ENCODE measurements at regions not wholly inside any gene's neighbourhood (a gene's known extent, or its start where the extent isn't known, plus 50 kb on each side); places are given as distances from the start of the nearest gene placed in this dataset.
A peak's percentile ranks its signal among the peaks of the same experiment; 100 is the strongest.

DNA sequence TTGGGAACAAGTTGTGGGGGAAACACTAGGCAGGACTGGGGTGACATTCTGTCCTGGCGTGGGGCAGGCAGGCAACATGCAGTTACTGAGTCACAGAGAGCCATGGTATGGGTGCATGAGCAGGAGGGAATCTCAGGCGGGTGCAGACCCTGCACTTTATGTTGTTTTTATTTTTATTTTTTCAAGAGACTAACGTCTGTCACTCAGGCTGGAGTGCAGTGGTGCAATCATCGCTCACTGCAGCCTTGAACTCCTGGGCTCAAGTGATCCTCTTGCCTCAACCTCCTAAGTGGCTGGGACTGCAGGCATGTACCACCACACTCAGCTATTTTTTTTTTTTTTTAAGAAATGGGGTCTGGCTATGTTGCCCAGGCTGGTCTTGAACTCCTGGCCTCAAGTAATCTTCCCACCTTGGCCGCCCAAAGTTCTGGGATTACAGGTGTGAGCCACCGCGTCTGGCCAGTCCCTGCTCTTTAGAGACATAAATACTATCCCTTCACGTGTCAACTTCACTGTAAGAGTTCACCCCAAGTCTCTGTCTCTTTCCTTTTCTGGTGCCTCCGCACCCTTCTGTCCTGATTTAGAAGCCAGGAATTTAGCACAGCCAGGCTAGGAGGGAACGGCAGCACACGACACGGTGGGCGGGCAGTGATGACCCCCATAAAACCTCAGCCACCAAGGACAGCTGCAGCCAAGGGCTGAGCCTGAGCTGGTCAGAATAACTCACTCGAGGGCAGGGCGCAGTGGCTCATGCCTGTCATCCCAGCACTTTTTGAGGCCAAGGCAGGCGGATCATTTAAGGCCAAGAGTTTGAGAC is 72.8 kb upstream of the IQSEC1 start:
- CTCF ChIA-PET (ENCODE audit: unreplicated experiment), result no interaction called here
- TF ChIP-seq EZH2phosphoT487 (IDR thresholded peaks at IDR 0.05; ENCODE audit: borderline replicate concordance, low read depth, low read length), result no peak
- TF ChIP-seq, protein P1, sequence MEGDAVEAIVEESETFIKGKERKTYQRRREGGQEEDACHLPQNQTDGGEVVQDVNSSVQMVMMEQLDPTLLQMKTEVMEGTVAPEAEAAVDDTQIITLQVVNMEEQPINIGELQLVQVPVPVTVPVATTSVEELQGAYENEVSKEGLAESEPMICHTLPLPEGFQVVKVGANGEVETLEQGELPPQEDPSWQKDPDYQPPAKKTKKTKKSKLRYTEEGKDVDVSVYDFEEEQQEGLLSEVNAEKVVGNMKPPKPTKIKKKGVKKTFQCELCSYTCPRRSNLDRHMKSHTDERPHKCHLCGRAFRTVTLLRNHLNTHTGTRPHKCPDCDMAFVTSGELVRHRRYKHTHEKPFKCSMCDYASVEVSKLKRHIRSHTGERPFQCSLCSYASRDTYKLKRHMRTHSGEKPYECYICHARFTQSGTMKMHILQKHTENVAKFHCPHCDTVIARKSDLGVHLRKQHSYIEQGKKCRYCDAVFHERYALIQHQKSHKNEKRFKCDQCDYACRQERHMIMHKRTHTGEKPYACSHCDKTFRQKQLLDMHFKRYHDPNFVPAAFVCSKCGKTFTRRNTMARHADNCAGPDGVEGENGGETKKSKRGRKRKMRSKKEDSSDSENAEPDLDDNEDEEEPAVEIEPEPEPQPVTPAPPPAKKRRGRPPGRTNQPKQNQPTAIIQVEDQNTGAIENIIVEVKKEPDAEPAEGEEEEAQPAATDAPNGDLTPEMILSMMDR (conservative IDR thresholded peaks at IDR 0.05; ENCODE audit: low read length), result no peak
- no peak for DNase-seq (ENCODE audit: low spot score)
- H3K4me2 ChIP-seq (ENCODE audit: low read length), result no peak overlapping the region
- no peaks in the 10 kb centered on the region for H3K9me3 ChIP-seq (ENCODE audit: low read length)
- no peaks in the 10 kb centered on the region for H3K79me2 ChIP-seq (ENCODE audit: insufficient read depth, low read depth, low read length)
- no peaks in the 10 kb centered on the region for H3K4me1 ChIP-seq (ENCODE audit: insufficient read depth, low read length, poor library complexity, severe bottlenecking)
- H3K36me3 ChIP-seq (ENCODE audit: insufficient read depth, low read length), result no peaks in the 10 kb centered on the region
- no peaks in the 10 kb centered on the region for H4K20me1 ChIP-seq (ENCODE audit: insufficient read depth, low read length)
- H3K27ac ChIP-seq (ENCODE audit: low read depth, low read length, poor library complexity, severe bottlenecking), result no peak overlapping the region
- BruUV-seq (replicated peaks), result no TSS peak
- POLR2A ChIA-PET, result no interaction called here
- no peak overlapping the region for H3K4me3 ChIP-seq (ENCODE audit: low read depth, low read length, poor library complexity, severe bottlenecking)
- no peaks in the 10 kb centered on the region for H3K9me2 ChIP-seq (ENCODE audit: insufficient read depth, low read length)
- no peak overlapping the region for H2AFZ ChIP-seq (ENCODE audit: low read length)
- intact Hi-C loops (cut with micrococcal nuclease; ENCODE audit: unreplicated experiment), result no loop called here

DNA sequence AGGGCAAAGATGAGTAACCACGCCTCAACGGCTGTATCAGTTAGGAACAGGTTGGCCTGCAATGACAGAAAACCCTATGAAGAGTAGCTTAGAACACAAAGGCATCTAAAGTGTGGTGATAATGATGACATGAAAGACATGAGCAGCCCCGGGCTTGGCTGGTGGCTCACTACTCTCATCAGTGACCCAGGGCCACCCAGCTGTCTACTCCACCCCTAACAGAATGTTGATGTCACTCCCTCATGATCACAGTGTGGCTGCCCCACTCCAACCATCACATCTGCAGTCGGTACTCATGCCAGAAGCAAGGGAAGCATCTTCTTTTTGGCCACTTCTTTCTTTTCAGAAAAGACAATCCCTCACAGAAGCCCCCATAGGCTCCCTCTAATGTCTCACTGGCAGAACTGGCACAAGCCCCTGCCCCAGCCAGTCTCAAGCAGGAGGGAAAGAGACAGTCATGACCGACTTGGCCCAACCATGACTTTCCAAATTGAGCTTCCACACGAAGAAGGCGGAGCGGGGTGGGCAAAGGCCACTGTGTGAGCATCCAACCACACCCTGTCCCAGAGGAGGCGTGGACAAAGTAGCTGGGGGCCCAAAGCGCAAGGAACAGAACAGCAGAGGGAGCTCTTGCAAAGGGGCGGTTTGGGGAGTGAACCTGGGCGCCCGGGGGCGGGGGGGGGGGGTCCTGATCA is 72.0 kb upstream of the IQSEC1 start:
- H3K9me2 ChIP-seq (ENCODE audit: insufficient read depth, low read length), result no peaks in the 10 kb centered on the region
- ChIA-PET POLR2A (no interaction called here), CTCF (ENCODE audit: unreplicated experiment) (no interaction called here)
- no peaks in the 10 kb centered on the region for H3K4me1 ChIP-seq (ENCODE audit: insufficient read depth, low read length, poor library complexity, severe bottlenecking)
- no peak overlapping the region for H3K27ac ChIP-seq (ENCODE audit: low read depth, low read length, poor library complexity, severe bottlenecking)
- H3K4me3 ChIP-seq (ENCODE audit: low read depth, low read length, poor library complexity, severe bottlenecking), result no peak overlapping the region
- DNase-seq (ENCODE audit: low spot score), result no peak
- no peak overlapping the region for H3K4me2 ChIP-seq (ENCODE audit: low read length)
- BruUV-seq (replicated peaks), result no TSS peak
- H3K79me2 ChIP-seq (ENCODE audit: insufficient read depth, low read depth, low read length), result no peaks in the 10 kb centered on the region
- no peaks in the 10 kb centered on the region for H3K36me3 ChIP-seq (ENCODE audit: insufficient read depth, low read length)
- TF ChIP-seq EZH2phosphoT487 (IDR thresholded peaks at IDR 0.05; ENCODE audit: borderline replicate concordance, low read depth, low read length), result no peak
- TF ChIP-seq, protein P1 (conservative IDR thresholded peaks at IDR 0.05; ENCODE audit: low read length), result peak; percentile 54
- H3K9me3 ChIP-seq (ENCODE audit: low read length), result no peaks in the 10 kb centered on the region
- no peaks in the 10 kb centered on the region for H4K20me1 ChIP-seq (ENCODE audit: insufficient read depth, low read length)
- H2AFZ ChIP-seq (ENCODE audit: low read length), result no peak overlapping the region
- intact Hi-C loops (cut with micrococcal nuclease; ENCODE audit: unreplicated experiment), result no loop called here

Measured in OCI-LY7 (cell line).